ENCODE measurements at regions not wholly inside any gene's neighbourhood (a gene's known extent, or its start where the extent isn't known, plus 50 kb on each side); places are given as distances from the start of the nearest gene placed in this dataset.
A peak's percentile ranks its signal among the peaks of the same experiment; 100 is the strongest.
"Not testable (repeated sequence)": the region's sequence is repeated elsewhere in the genome, so short reads cannot be mapped to it uniquely, and the experiment has no call there.

GRCh38 chrX:104376937-104377336 lies 122.2 kb upstream of the ESX1 start:
- no peak for DNase-seq (ENCODE audit: low spot score)

GRCh38 chrX:104372547-104372946 lies 117.8 kb upstream of the ESX1 start:
- no peak for DNase-seq (ENCODE audit: low spot score)

- DNase-seq (ENCODE audit: low spot score): peak; percentile 7
Measured at GRCh38 chrX:104370089-104370488, 115.4 kb upstream of the ESX1 start.

GRCh38 chrX:104360774-104361173 lies 106.0 kb upstream of the ESX1 start:
- DNase-seq (ENCODE audit: low spot score): not testable (repeated sequence)

- DNase-seq (ENCODE audit: low spot score): no peak
Measured at GRCh38 chrX:104359124-104359523, 104.4 kb upstream of the ESX1 start.

GRCh38 chrX:104351173-104351769 lies 96.5 kb upstream of the ESX1 start:
- no peak for DNase-seq (ENCODE audit: low spot score)

- no peak for DNase-seq (ENCODE audit: low spot score)
Measured at GRCh38 chrX:104347860-104348259, 93.1 kb upstream of the ESX1 start.

GRCh38 chrX:104343428-104344129 lies 88.8 kb upstream of the ESX1 start:
- DNase-seq (ENCODE audit: low spot score): peak; percentile 29

GRCh38 chrX:104342065-104342464 lies 87.3 kb upstream of the ESX1 start:
- no peak for DNase-seq (ENCODE audit: low spot score)

GRCh38 chrX:104335756-104336155 lies 81.0 kb upstream of the ESX1 start:
- no peak for DNase-seq (ENCODE audit: low spot score)

GRCh38 chrX:104334971-104335370 lies 80.2 kb upstream of the ESX1 start:
- no peak for DNase-seq (ENCODE audit: low spot score)

GRCh38 chrX:104330966-104331365 lies 76.2 kb upstream of the ESX1 start:
- DNase-seq (ENCODE audit: low spot score): no peak

- no peak for DNase-seq (ENCODE audit: low spot score)
Measured at GRCh38 chrX:104329731-104330130, 75.0 kb upstream of the ESX1 start.

GRCh38 chrX:104325213-104325585 lies 70.5 kb upstream of the ESX1 start:
- no peak for DNase-seq (ENCODE audit: low spot score)

- DNase-seq (ENCODE audit: low spot score): no peak
Measured at GRCh38 chrX:104324461-104325212, 69.9 kb upstream of the ESX1 start.

- DNase-seq (ENCODE audit: low spot score): no peak
Measured at GRCh38 chrX:104319346-104319745, 64.6 kb upstream of the ESX1 start.

GRCh38 chrX:104318330-104319009 lies 63.7 kb upstream of the ESX1 start:
- no peak for DNase-seq (ENCODE audit: low spot score)

GRCh38 chrX:104316739-104317138 lies 62.0 kb upstream of the ESX1 start:
- no peak for DNase-seq (ENCODE audit: low spot score)

- DNase-seq (ENCODE audit: low spot score): no peak
Measured at GRCh38 chrX:104315555-104315954, 60.8 kb upstream of the ESX1 start.

- DNase-seq (ENCODE audit: low spot score): no peak
Measured at GRCh38 chrX:104310657-104311254, 56.0 kb upstream of the ESX1 start.

- peak; percentile 3 for DNase-seq (ENCODE audit: low spot score)
Measured at GRCh38 chrX:104310090-104310489, 55.4 kb upstream of the ESX1 start.

- DNase-seq (ENCODE audit: low spot score): no peak
Measured at GRCh38 chrX:104309169-104309568, 54.4 kb upstream of the ESX1 start.

Measured in globus pallidus (tissue), 1 donor.